H1 (cell line): ENCODE measurements at regions not wholly inside any gene's neighbourhood (a gene's known extent, or its start where the extent isn't known, plus 50 kb on each side); places are given as distances from the start of the nearest gene placed in this dataset.

ENCODE experiments used
- CHD7 ChIP-seq: fragments of 300-600 bp; sonication (generic); IDR thresholded peaks from 2 replicates; pipeline ENCODE4 v1.7.1; 2012; ENCODE audit warnings: low read length, moderate library complexity, mild to moderate bottlenecking, inconsistent platforms; ENCODE audit not compliant: insufficient replicate concordance
- SUZ12 ChIP-seq: fragments of 200-600 bp; sonication (generic); IDR thresholded peaks from 2 replicates; pipeline ENCODE4 v1.6.1; 2012; ENCODE audit warnings: mild to moderate bottlenecking, inconsistent platforms, low read length, moderate library complexity, mixed read lengths

GRCh38 chr11:116472651-116473050, 300.1 kb downstream of the BUD13 start (continued):
- no peak for TF ChIP-seq CHD7
- TF ChIP-seq SUZ12: no peak
